SK-N-SH treated with all-trans-retinoic acid at 6 μM for 48 hours (cell line): ENCODE measurements at regions not wholly inside any gene's neighbourhood (a gene's known extent, or its start where the extent isn't known, plus 50 kb on each side); places are given as distances from the start of the nearest gene placed in this dataset.

ENCODE experiments used
- TOX ChIP-seq: fragments of 250-450 bp; sonication (Bioruptor Pico); IDR thresholded peaks from 2 replicates; pipeline ENCODE4 v1.8.0; 2021; ENCODE audit warnings: mild to moderate bottlenecking, moderate library complexity, borderline replicate concordance
- TF ChIP-seq, protein P1 (sequence below): fragments of 250-450 bp; sonication (Bioruptor Pico); IDR thresholded peaks from 2 replicates; pipeline ENCODE4 v1.8.0; 2021; ENCODE audit warnings: low read depth, mild to moderate bottlenecking, moderate library complexity, borderline replicate concordance

GRCh38 chr1:95168028-95168427 lies 50.9 kb downstream of the TLCD4 start:
- no peak for TF ChIP-seq TOX (CRISPR knock-in tag)
- TF ChIP-seq, protein P1, sequence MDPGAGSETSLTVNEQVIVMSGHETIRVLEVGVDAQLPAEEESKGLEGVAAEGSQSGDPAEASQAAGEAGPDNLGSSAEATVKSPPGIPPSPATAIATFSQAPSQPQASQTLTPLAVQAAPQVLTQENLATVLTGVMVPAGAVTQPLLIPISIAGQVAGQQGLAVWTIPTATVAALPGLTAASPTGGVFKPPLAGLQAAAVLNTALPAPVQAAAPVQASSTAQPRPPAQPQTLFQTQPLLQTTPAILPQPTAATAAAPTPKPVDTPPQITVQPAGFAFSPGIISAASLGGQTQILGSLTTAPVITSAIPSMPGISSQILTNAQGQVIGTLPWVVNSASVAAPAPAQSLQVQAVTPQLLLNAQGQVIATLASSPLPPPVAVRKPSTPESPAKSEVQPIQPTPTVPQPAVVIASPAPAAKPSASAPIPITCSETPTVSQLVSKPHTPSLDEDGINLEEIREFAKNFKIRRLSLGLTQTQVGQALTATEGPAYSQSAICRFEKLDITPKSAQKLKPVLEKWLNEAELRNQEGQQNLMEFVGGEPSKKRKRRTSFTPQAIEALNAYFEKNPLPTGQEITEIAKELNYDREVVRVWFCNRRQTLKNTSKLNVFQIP (CRISPR knock-in tag): no peak
